NCI-H774 (cell line): ENCODE measurements at regions not wholly inside any gene's neighbourhood (a gene's known extent, or its start where the extent isn't known, plus 50 kb on each side); places are given as distances from the start of the nearest gene placed in this dataset.
"Not testable (repeated sequence)": the region's sequence is repeated elsewhere in the genome, so short reads cannot be mapped to it uniquely, and the experiment has no call there.

ENCODE experiments used
- DNase-seq: peaks from one replicate; lab custom pipeline; 2025; lab: John Stamatoyannopoulos, UW

DNA sequence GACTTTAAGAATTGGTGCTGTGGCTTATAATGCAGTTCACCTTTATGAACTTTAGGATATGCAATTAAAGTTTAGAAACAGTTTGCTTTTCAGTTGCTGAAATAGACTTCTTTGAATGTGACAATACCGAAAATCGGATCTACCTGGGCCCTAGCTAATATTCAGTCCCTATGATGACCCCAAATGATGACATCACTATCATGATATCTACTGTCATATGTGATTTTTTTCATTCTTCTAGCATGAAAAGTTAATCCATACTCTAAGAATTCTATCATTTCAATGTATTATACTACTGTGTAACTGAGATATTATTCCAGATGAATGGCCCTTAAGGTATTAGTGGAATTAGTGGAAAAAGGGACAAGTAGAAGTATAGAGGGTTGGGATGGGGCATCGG lies 487.2 kb upstream of the TUSC1 start:
- DNase-seq, result no peak

DNA sequence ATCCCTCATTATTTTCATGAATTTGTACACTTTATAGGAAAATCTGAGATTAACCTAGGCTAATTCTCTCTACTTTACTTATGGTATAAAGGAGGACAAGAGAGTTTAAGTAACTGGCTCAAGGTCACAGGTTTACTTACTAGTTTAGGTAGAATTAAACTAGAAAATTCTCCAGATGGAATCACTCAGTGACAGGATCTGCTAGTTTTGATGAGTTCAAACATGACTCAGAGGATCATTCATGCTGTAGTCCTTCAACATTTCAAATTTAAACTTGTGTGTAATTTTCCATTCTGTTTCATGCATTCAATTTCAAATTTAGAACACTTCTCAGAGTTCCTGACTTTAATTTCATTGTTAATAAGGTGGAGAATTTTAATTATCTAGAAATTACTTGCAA lies 485.7 kb upstream of the TUSC1 start:
- no peak for DNase-seq

DNA sequence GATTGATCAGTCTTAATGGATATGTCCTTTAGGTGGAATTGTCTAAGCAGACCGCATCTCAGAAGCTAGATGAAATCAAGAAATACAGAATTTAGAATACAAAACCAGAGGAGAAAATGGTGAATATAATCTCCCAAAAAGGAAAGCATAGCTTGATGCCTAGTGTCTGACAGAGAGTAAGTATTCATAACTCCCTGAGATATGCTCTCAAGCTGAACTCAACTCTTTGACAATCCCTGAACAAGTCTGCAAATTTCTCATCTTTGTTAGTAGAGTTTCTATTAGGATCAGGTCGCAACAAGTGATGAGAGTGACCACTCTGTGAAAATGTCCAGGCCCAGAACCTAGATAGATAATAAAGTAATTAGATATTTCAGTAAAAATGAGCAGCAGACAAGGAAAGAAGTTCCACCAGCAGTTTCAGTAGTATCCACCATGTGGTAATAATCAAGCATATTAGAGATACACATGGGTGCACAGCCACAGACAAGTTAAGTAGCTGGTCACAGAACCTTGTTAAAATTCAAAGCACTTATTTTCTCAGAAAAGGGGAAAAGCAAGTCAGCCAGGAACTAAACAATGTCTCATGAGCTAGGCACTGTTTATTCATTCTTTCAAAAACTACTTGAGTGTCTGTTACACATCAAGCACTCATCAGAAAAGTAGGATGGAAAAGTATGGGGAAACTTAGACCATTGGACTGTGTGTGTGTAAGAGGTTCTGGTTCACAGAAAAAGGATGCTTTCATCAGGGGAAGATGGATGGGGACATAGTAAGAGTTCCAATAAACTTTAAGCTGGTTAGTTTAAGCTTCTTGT lies 481.5 kb upstream of the TUSC1 start:
- DNase-seq, result no peak

DNA sequence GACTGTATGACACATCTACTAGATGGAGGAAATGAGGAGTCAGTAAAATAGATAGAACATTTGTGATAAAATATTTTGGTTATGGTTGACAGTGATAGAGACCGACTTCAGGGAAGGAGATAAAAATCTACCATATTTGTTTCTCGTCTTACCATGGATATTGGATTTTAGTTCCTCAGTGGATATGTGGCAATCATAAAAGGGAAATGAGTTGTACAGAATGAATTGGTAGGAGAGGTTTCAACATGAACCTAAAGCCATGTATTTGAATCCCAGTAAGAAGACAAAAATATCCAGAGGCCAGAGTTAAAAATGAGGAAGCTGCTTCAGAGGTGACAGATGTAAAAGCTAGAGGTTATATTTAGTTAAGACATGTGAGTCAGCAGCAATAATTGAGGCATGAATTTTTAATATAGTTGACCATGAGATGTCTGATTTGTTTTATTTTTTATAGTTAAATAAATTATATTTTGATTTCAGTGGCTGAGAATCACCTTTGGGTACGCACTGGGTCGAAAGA lies 480.4 kb upstream of the TUSC1 start:
- no peak for DNase-seq

DNA sequence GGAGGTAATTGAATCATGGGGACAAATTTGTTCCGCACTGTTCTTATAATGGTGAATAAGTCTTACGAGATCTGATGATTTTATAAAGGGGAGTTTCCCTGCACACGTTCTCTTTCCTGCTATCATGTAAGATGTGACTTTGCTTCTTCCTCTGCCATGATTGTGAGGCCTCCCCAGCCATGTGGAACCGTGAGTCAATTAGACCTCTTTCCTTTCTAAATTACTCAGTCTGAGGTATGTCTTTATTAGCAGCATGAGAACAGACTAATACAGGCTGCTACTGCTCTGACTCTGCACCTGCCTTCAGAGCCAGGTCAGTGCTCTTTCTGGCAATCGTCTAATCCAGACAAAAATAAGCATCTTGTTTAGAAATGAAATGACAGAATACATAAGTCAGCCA lies 479.2 kb upstream of the TUSC1 start:
- no peak for DNase-seq

DNA sequence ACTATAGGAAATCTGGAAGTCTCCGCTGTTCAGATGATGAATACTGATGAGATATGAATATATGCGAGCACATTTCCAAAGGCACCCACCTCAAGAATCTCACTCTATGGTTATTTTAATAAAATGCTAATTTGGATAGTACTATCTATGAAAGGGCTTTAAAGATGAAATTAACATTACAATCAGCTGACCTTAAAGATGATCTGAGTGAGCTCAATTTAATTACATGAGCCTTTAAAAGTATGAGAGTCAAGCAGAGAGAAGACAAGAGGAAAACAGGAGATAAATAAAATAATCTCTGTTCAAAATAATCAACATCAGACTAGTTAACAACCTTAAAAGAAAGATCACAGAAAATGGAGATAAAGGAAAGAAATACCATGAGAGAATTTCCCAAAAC lies 474.1 kb upstream of the TUSC1 start:
- DNase-seq, result no peak

DNA sequence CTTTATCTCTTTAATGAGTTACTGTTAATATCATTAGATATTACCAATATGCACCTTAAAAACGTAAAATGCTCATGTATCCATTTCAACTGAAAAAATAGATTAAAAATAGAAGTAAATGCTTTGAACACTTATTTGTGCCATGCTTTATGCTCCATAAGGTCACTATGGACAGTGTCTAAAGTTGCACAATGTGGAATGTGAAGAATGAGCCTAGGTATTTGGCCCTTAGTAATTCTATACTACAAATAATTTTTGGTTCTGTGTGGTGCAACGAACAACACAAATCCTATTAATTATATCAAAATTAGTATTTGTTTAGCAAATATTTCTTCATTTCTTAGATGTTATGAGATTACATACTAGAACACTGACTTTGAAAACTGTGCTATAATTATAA lies 469.9 kb upstream of the TUSC1 start:
- DNase-seq, result no peak

GRCh38 chr9:26145938-26146337 lies 467.7 kb upstream of the TUSC1 start:
- DNase-seq, result no peak

- no peak for DNase-seq
Measured at GRCh38 chr9:26142631-26143030, 464.4 kb upstream of the TUSC1 start.

DNA sequence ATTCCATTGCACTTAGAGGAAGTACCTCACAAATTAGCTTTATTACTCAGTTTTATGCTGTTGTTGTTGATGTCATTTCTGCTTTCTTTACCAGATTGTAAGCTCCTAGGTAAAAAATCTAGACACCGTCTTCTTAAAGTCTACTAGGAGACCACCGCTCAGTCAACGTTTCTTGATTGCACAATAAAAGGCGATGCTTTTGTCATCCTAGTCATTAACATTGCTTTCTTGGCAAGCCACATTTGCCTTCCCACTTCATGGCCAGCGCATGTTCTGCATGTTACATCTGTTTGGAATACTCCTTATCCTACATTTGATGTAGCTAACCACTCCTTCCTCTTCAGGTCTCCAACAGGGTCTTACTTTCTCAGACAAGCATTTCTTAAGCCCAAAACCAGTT lies 464.0 kb upstream of the TUSC1 start:
- no peak for DNase-seq

- DNase-seq, result no peak
Measured at GRCh38 chr9:26133537-26133936, 455.3 kb upstream of the TUSC1 start.

GRCh38 chr9:26132746-26133312 lies 454.6 kb upstream of the TUSC1 start:
- no peak for DNase-seq

DNA sequence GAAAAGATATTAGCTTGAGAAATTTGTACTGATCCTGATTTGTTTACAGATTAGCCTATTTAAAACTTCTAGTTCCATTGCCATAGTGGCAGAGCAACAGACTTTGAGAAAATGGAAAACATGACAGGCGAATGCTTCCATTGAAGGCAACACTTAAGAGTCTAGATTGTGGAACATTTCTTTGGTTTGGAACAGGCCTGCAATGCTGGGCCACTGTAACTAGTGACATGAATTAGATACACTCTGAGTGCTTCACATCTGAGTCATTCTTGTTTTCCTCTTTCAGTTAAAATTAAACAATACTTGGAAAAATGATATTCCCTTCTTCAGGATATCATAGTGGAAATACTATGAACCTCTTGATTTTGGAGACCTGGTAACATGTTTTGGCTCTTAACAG lies 453.6 kb upstream of the TUSC1 start:
- no peak for DNase-seq

- no peak for DNase-seq
Measured at GRCh38 chr9:26129217-26129616, 451.0 kb upstream of the TUSC1 start.

DNA sequence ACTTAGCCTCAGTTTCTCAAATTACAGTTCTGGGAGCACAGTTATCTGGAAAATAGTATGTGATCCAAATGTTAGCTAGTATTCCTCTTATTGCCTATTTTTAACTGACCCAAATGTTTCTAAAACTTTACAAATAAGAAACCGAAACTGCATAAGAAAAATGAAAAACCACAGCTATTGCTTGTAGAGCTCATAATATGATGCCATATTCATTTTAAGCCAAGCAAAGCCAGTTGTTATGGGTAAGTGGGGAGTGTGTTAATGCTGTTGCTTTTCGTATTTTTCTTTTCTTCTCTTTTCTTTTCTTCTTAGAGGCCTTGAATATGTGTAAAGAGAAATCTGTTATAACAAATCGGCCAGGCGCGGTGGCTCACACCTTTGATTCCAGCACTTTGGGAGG lies 447.4 kb upstream of the TUSC1 start:
- DNase-seq, result no peak

DNA sequence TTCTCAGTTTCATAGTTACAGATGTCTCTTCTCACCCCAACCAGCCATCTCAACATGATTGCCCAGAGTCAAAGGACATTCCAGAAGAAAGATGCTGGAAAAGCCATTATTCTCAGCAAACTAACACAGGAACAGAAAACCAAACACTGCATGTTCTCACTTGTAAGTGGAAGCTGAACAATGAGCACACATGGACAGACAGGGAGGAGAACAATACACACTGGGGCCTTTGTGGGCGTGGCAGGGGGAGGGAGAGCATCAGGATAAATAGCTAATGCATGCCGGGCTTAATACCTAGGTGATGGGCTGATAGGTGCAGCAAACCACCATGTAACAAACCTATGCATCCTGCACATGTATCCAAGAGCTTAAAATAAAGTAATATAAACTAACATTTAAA lies 437.8 kb upstream of the TUSC1 start:
- DNase-seq, result not testable (repeated sequence)

- no peak for DNase-seq
Measured at GRCh38 chr9:26112724-26113123, 434.5 kb upstream of the TUSC1 start.

- DNase-seq, result no peak
Measured at GRCh38 chr9:26086396-26086795, 408.2 kb upstream of the TUSC1 start.

GRCh38 chr9:26081847-26082246 lies 403.6 kb upstream of the TUSC1 start:
- DNase-seq, result no peak

DNA sequence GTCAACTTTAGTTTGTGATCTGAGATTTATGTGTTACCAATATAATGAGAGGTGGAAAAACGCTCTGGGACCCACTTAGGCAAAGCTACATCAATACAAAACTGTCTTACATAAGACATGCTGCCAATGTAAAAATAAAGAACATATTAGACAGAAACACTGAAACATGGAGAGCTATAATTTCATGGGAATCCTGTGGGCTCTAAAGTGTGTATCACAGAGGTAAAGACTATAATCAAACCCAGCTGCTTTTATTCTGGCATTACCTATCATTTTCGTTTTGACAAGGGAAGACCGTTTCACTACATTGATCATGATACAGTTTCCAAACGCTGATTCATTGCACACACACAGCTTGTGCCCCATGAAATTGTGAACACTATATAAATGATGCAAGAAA lies 400.5 kb upstream of the TUSC1 start:
- no peak for DNase-seq

GRCh38 chr9:26077860-26078259 lies 399.6 kb upstream of the TUSC1 start:
- no peak for DNase-seq

DNA sequence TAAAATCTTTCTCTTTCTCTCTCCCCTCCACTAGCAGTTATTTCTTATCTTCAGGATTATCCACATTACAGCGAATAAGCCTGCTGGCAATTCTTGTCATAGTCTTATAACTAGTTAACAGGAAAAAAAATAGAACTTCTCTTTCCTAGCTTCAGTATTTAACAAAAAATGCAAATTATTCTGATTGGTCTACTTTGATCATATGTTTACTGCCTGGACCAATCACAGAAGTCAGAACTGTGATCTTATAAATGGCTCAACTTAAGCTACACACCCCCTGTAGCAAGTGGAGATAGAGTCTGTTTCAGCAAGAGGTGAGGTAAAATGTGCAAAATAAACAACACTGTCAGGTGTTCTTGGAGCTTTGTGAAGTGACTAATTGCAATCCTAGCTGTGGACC lies 389.4 kb upstream of the TUSC1 start:
- DNase-seq, result no peak

GRCh38 chr9:26066237-26066636 lies 388.0 kb upstream of the TUSC1 start:
- no peak for DNase-seq
